Ascending aorta (tissue), 2 donors: ENCODE measurements at regions not wholly inside any gene's neighbourhood (a gene's known extent, or its start where the extent isn't known, plus 50 kb on each side); places are given as distances from the start of the nearest gene placed in this dataset.
A peak's percentile ranks its signal among the peaks of the same experiment; 100 is the strongest.

Experiments
- DNase-seq, 2 donors: peaks; one replicate each; pipeline ENCODE4 v3.0.0-alpha.2; 2019; ENCODE audit warnings: low spot score in 2 of 2
- H3K27ac ChIP-seq, 2 donors: fragments of 200-600 bp; sonication (generic); one replicate each; pipeline ENCODE4 v1.5.1; 2016 to 2017; ENCODE audit warnings: mild to moderate bottlenecking in 1 of 2
- H3K27me3 ChIP-seq: fragments of 200-600 bp; sonication (generic); one replicate; pipeline ENCODE4 v1.5.1; 2017
- H3K36me3 ChIP-seq, 2 donors: fragments of 200-600 bp; sonication (generic); one replicate each; pipeline ENCODE4 v1.5.1; 2016
- H3K4me1 ChIP-seq, 2 donors: fragments of 200-600 bp; sonication (generic); one replicate each; pipeline ENCODE4 v1.5.1; 2016 to 2017; ENCODE audit warnings: mild to moderate bottlenecking in 1 of 2
- H3K4me3 ChIP-seq, 2 donors: fragments of 200-600 bp; sonication (generic); one replicate each; pipeline ENCODE4 v1.5.1; 2016 to 2017; ENCODE audit warnings: mild to moderate bottlenecking in 1 of 2
- H3K9me3 ChIP-seq, 2 donors: fragments of 200-600 bp; sonication (generic); one replicate each; pipeline ENCODE4 v1.5.1; 2016
- intact Hi-C: fragments of 100-400 bp; cut with DNase I; formaldehyde crosslinking; loops from one replicate; pipeline ENCODE4 v1.15.1; 2023
- TF ChIP-seq, protein P1 (sequence below), 3 experiments: fragments of 200-600 bp in 2 of 3; fragments of 450-650 bp in 1 of 3; sonication (generic) in 2 of 3; IDR thresholded peaks; one replicate each; pipeline ENCODE4 v1.5.1; 2016 to 2019; ENCODE audit warnings: antibody characterized with exemption in 3 of 3, mild to moderate bottlenecking in 1 of 3, moderate library complexity in 1 of 3

DNA sequence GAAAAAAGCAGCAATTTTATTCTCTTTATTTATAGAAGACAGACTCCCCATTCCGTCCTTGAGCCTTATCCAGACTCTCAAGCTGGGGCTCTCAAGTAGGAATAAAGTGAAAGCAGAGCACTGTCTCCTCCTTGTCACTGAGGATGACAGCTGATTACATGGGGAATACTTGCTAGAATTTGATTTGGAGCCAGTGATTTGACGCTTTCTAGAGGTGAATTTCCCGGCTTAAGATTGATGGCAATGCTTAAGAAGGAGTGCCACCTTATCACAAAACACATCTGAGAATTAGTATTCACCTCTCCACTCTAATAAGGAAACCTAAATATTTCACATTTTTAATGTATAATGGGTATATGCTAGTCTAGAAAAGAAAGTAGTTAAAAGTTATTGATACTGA, 135.4 kb upstream of the SLC39A10 start:
- Histone ChIP-seq H3K4me1 (no peaks in the 10 kb centered on the region), H3K9me3 (no peaks in the 10 kb centered on the region), H3K27me3 (no peaks in the 10 kb centered on the region), H3K36me3 (no peaks in the 10 kb centered on the region), H3K27ac (no peak overlapping the region), H3K4me3 (no peak overlapping the region)
- intact Hi-C loops, result no loop called here
- TF ChIP-seq, protein P1, sequence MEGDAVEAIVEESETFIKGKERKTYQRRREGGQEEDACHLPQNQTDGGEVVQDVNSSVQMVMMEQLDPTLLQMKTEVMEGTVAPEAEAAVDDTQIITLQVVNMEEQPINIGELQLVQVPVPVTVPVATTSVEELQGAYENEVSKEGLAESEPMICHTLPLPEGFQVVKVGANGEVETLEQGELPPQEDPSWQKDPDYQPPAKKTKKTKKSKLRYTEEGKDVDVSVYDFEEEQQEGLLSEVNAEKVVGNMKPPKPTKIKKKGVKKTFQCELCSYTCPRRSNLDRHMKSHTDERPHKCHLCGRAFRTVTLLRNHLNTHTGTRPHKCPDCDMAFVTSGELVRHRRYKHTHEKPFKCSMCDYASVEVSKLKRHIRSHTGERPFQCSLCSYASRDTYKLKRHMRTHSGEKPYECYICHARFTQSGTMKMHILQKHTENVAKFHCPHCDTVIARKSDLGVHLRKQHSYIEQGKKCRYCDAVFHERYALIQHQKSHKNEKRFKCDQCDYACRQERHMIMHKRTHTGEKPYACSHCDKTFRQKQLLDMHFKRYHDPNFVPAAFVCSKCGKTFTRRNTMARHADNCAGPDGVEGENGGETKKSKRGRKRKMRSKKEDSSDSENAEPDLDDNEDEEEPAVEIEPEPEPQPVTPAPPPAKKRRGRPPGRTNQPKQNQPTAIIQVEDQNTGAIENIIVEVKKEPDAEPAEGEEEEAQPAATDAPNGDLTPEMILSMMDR (IDR thresholded peaks at IDR 0.05), result no peak
- no peak for DNase-seq

DNA sequence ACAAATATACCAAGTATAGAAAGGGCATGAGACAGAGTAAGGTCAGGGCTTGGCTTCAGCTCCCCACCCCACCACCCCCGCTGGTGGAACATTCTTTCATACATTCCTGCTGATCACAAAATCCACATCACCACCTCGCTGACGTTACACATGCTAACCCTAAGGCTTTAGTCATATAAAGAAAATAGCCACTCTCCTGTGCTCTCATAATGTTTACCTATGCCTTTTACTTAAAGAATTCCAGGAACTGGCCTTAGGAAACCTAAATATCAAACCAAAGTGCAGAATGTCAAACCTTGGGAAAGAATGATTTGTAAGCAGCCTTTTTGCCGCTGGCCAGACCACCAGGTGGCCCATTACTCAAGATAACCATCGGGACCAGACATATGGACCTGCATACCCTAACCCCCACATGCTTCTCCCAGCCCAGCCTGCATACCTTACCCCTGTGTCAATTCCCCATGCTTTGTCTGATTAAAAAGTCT, 136.3 kb upstream of the SLC39A10 start:
- intact Hi-C loops, result no loop called here
- Histone ChIP-seq H3K4me3 (no peak overlapping the region), H3K4me1 (no peaks in the 10 kb centered on the region), H3K9me3 (no peaks in the 10 kb centered on the region), H3K27me3 (no peaks in the 10 kb centered on the region), H3K36me3 (no peaks in the 10 kb centered on the region), H3K27ac (no peak overlapping the region)
- TF ChIP-seq, protein P1 (IDR thresholded peaks at IDR 0.05), result no peak
- peak in 1 of 2 donors; percentile 67 for DNase-seq

DNA sequence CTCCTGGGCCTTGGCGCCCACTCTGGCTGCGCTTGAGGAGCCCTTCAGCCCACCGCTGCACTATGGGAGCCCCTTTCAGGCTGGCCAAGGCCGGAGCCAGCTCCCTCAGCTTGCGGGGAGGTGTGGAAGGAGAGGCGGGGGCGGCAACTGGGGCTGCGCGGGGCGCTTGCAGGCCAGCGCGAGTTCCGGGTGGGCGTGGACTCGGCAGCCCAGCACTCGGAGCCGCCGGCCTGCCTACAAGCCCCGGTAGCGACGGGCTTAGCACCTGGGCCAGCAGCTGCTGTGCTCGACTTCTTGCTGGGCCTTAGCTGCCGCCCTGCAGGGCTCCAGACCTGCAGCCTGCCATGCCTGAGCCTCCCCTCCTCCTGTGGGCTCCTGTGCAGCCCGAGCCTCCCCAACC, 141.5 kb upstream of the SLC39A10 start:
- Histone ChIP-seq H3K27ac (no peak overlapping the region), H3K27me3 (no peaks in the 10 kb centered on the region), H3K9me3 (no peaks in the 10 kb centered on the region), H3K4me3 (no peak overlapping the region), H3K4me1 (no peaks in the 10 kb centered on the region), H3K36me3 (no peaks in the 10 kb centered on the region)
- TF ChIP-seq, protein P1 (IDR thresholded peaks at IDR 0.05), result no peak
- intact Hi-C loops, result no loop called here
- DNase-seq, result no peak

DNA sequence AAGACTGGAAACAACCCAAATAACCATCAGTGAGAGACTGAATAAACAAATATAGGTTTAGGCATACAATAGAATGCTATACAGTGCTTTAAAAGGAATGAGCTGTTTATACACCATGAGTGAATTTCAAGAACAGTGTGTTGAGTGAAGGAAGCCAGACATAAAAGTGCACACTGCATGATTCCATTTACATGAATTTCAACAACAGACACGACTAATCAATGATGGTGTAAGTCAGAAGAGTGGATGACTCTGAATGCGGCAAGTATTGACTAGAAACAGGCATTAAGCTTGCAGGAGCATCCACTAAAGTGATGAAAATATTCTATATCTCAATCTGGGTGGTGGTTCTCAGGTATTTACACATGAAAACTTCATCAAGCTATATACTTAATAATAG, 142.7 kb upstream of the SLC39A10 start:
- TF ChIP-seq, protein P1 (IDR thresholded peaks at IDR 0.05), result no peak

DNA sequence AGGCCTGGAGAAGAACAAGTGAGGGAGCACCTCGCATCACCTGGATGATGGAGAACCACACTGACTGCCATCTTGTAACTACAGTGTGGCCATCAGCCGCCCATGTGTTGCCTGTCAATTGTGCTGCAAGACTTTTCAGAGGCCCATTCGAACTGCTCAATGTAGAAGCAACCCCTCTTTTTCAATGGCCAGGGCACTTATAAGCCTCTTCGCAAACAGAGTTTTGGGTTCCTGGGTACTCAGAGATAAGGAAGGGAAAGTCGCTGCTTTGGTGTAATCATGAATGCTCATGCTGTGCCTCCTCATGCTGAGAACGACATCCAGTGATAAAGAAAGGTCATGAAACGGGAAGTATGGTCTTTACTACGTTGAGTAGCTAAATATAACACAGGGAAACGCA, 143.9 kb upstream of the SLC39A10 start:
- no peaks in the 10 kb centered on the region for H3K4me1 ChIP-seq
- no peaks in the 10 kb centered on the region for H3K36me3 ChIP-seq
- no peak overlapping the region for H3K4me3 ChIP-seq
- intact Hi-C loops, result no loop called here
- H3K27ac ChIP-seq, result no peak overlapping the region
- no peaks in the 10 kb centered on the region for H3K27me3 ChIP-seq
- H3K9me3 ChIP-seq, result no peaks in the 10 kb centered on the region
- no peak for DNase-seq
- TF ChIP-seq, protein P1 (IDR thresholded peaks at IDR 0.05), result no peak

More for the DNA sequence above, 142.7 kb upstream of the SLC39A10 start:
- H3K27me3 ChIP-seq, result no peaks in the 10 kb centered on the region
- no peaks in the 10 kb centered on the region for H3K4me1 ChIP-seq
- no peak for DNase-seq
- no peak overlapping the region for H3K27ac ChIP-seq
- no peaks in the 10 kb centered on the region for H3K36me3 ChIP-seq
- intact Hi-C loops, result no loop called here
- H3K9me3 ChIP-seq, result no peaks in the 10 kb centered on the region
- H3K4me3 ChIP-seq, result no peak overlapping the region

DNA sequence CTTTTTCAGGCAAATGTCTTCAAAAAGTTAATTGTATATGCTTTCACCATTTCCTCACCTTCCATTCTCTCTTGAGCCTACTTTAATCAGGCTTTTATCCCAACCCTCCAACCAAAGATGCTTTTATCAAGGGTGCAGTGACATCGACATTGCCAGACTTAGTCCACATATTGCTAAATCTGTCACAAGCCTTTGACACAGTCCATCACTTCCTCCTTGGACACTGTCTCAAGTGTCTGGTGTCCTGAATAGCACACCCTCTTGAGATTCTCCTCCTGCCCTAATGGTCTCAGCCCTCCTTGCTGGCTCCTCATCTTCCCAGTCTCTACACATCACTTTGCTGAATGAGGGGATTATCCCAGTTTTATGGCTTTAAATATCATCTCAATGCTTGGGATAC, 147.5 kb upstream of the SLC39A10 start:
- Histone ChIP-seq H3K36me3 (no peaks in the 10 kb centered on the region), H3K4me3 (no peak overlapping the region), H3K9me3 (no peaks in the 10 kb centered on the region), H3K27me3 (no peaks in the 10 kb centered on the region), H3K27ac (no peak overlapping the region), H3K4me1 (no peaks in the 10 kb centered on the region)
- DNase-seq, result no peak
- intact Hi-C loops, result no loop called here
- TF ChIP-seq, protein P1 (IDR thresholded peaks at IDR 0.05), result no peak
